NB4 (cell line): ENCODE measurements at regions not wholly inside any gene's neighbourhood (a gene's known extent, or its start where the extent isn't known, plus 50 kb on each side); places are given as distances from the start of the nearest gene placed in this dataset.

Source experiments
- DNase-seq: peaks from one replicate; pipeline ENCODE4 v3.0.0; 2010; ENCODE audit warnings: low read depth
- H3K4me3 ChIP-seq: one replicate; pipeline ENCODE4 v1.5.1; 2011; ENCODE audit warnings: mild to moderate bottlenecking, low read depth, low read length, moderate library complexity
- CTCF ChIP-seq: IDR thresholded peaks from one replicate; pipeline ENCODE4 v1.5.1; 2012; ENCODE audit warnings: low read depth, low read length
- MAX ChIP-seq: IDR thresholded peaks from 2 replicates; pipeline ENCODE4 v1.6.1; 2011; ENCODE audit warnings: low read depth, low read length
- MYC ChIP-seq: IDR thresholded peaks from 2 replicates; pipeline ENCODE4 v1.6.1; 2011; ENCODE audit warnings: low read depth, low read length
- POLR2A ChIP-seq: IDR thresholded peaks from 2 replicates; pipeline ENCODE4 v1.6.1; 2011; ENCODE audit warnings: mild to moderate bottlenecking; ENCODE audit not compliant: insufficient read length; ENCODE audit errors: extremely low read depth

GRCh38 chr14:38718519-38718918 lies 384.5 kb downstream of the SEC23A start:
- no peak for TF ChIP-seq POLR2A
- TF ChIP-seq MYC, result no peak
- TF ChIP-seq MAX, result no peak
- TF ChIP-seq CTCF, result no peak
- no peak for DNase-seq

GRCh38 chr14:38716926-38717325 lies 386.1 kb downstream of the SEC23A start:
- H3K4me3 ChIP-seq, result no peak overlapping the region
- no peak for DNase-seq
- TF ChIP-seq POLR2A (no peak), CTCF (no peak), MAX (no peak), MYC (no peak)

More at GRCh38 chr14:38718519-38718918, 384.5 kb downstream of the SEC23A start:
- no peak overlapping the region for H3K4me3 ChIP-seq

- no peak overlapping the region for H3K4me3 ChIP-seq
- DNase-seq, result no peak
These were observed 392.2 kb downstream of the SEC23A start for GRCh38 chr14:38710881-38711280.

GRCh38 chr14:38710196-38710595 lies 392.8 kb downstream of the SEC23A start:
- TF ChIP-seq POLR2A (no peak), CTCF (no peak), MYC (no peak), MAX (no peak)
- H3K4me3 ChIP-seq, result no peak overlapping the region

More at GRCh38 chr14:38710881-38711280, 392.2 kb downstream of the SEC23A start:
- TF ChIP-seq MYC (no peak), CTCF (no peak), MAX (no peak), POLR2A (no peak)

GRCh38 chr14:38705220-38705619 lies 397.8 kb downstream of the SEC23A start:
- TF ChIP-seq CTCF (no peak), POLR2A (no peak), MYC (no peak), MAX (no peak)
- no peak overlapping the region for H3K4me3 ChIP-seq
- DNase-seq, result no peak

More at GRCh38 chr14:38710196-38710595, 392.8 kb downstream of the SEC23A start:
- no peak for DNase-seq

- no peak for DNase-seq
- TF ChIP-seq MAX (no peak), CTCF (no peak), POLR2A (no peak), MYC (no peak)
- H3K4me3 ChIP-seq, result no peak overlapping the region
These were observed 398.8 kb downstream of the SEC23A start for GRCh38 chr14:38704220-38704619.
